ENCODE measurements at regions not wholly inside any gene's neighbourhood (a gene's known extent, or its start where the extent isn't known, plus 50 kb on each side); places are given as distances from the start of the nearest gene placed in this dataset.

GRCh38 chr6:154894902-154895301 lies 100.2 kb upstream of the TIAM2 start:
- DNase-seq (no peak), FAIRE-seq (no peak)
- Histone ChIP-seq H3K27me3 (ENCODE audit: control insufficient read depth in 3 of 3, insufficient read depth in 3 of 3, low read length in 3 of 3) (no peaks in the 10 kb centered on the region), H3K4me3 (ENCODE audit: low read depth in 1 of 3, low read length in 3 of 3) (no peak overlapping the region), H3K9me3 (ENCODE audit: control insufficient read depth in 2 of 2, insufficient read depth in 1 of 2, low read depth in 1 of 2, low read length in 1 of 2) (no peaks in the 10 kb centered on the region), H3K36me3 (ENCODE audit: control insufficient read depth in 3 of 3, insufficient read depth in 2 of 3, low read depth in 1 of 3, low read length in 3 of 3) (peaks cover 0 to 4% (median 0%) of the 10 kb centered on the region in 3 donors), H3K27ac (ENCODE audit: low read depth in 1 of 3, low read length in 2 of 3) (no peak overlapping the region), H3K4me1 (ENCODE audit: control insufficient read depth in 3 of 3, insufficient read depth in 2 of 3, low read depth in 1 of 3, low read length in 2 of 3) (peaks cover 0 to 20% (median 5%) of the 10 kb centered on the region in 3 donors)
- WGBS, 3 donors, result 76 to 88% (median 86%) methylated on average over 4 of the region's 4 CpGs

- Histone ChIP-seq H3K27ac (ENCODE audit: low read depth in 1 of 3, low read length in 2 of 3) (no peak overlapping the region), H3K36me3 (ENCODE audit: control insufficient read depth in 3 of 3, insufficient read depth in 2 of 3, low read depth in 1 of 3, low read length in 3 of 3) (peaks cover 0 to 6% (median 0%) of the 10 kb centered on the region in 3 donors), H3K27me3 (ENCODE audit: control insufficient read depth in 3 of 3, insufficient read depth in 3 of 3, low read length in 3 of 3) (no peaks in the 10 kb centered on the region), H3K4me3 (ENCODE audit: low read depth in 1 of 3, low read length in 3 of 3) (no peak overlapping the region), H3K9me3 (ENCODE audit: control insufficient read depth in 2 of 2, insufficient read depth in 1 of 2, low read depth in 1 of 2, low read length in 1 of 2) (no peaks in the 10 kb centered on the region), H3K4me1 (ENCODE audit: control insufficient read depth in 3 of 3, insufficient read depth in 2 of 3, low read depth in 1 of 3, low read length in 2 of 3) (peaks cover 0 to 28% (median 5%) of the 10 kb centered on the region in 3 donors)
- WGBS, 3 donors, result 87 to 95% (median 87%) methylated on average over 6 of the region's 6 CpGs
- FAIRE-seq (no peak), DNase-seq (no peak)
Observed at GRCh38 chr6:154895841-154896240, 99.3 kb upstream of the TIAM2 start.

GRCh38 chr6:154898821-154899220 lies 96.3 kb upstream of the TIAM2 start:
- H3K27ac ChIP-seq (ENCODE audit: low read depth in 1 of 3, low read length in 2 of 3), result no peak overlapping the region
- no peak for FAIRE-seq
- no peaks in the 10 kb centered on the region for H3K27me3 ChIP-seq (ENCODE audit: control insufficient read depth in 3 of 3, insufficient read depth in 3 of 3, low read length in 3 of 3)
- H3K9me3 ChIP-seq (ENCODE audit: control insufficient read depth in 2 of 2, insufficient read depth in 1 of 2, low read depth in 1 of 2, low read length in 1 of 2), result no peaks in the 10 kb centered on the region
- WGBS, 3 donors, result 95 to 98% (median 97%) methylated on average over 4 of the region's 4 CpGs
- DNase-seq, result no peak
- H3K4me1 ChIP-seq (ENCODE audit: control insufficient read depth in 3 of 3, insufficient read depth in 2 of 3, low read depth in 1 of 3, low read length in 2 of 3), result peaks cover 0 to 11% (median 0%) of the 10 kb centered on the region in 3 donors
- no peak overlapping the region for H3K4me3 ChIP-seq (ENCODE audit: low read depth in 1 of 3, low read length in 3 of 3)
- H3K36me3 ChIP-seq (ENCODE audit: control insufficient read depth in 3 of 3, insufficient read depth in 2 of 3, low read depth in 1 of 3, low read length in 3 of 3), result peaks cover 0 to 13% (median 0%) of the 10 kb centered on the region in 3 donors

GRCh38 chr6:154899824-154900463 lies 95.2 kb upstream of the TIAM2 start:
- H3K9me3 ChIP-seq (ENCODE audit: control insufficient read depth in 2 of 2, insufficient read depth in 1 of 2, low read depth in 1 of 2, low read length in 1 of 2), result no peaks in the 10 kb centered on the region
- H3K27ac ChIP-seq (ENCODE audit: low read depth in 1 of 3, low read length in 2 of 3), result peak overlapping the region in 1 of 3 donors; percentile 37
- DNase-seq, result peak in 1 of 2 donors; percentile 56

GRCh38 chr6:154901876-154902552 lies 93.1 kb upstream of the TIAM2 start:
- FAIRE-seq (no peak), DNase-seq (no peak)
- Histone ChIP-seq H3K4me3 (ENCODE audit: low read depth in 1 of 3, low read length in 3 of 3) (no peak overlapping the region), H3K9me3 (ENCODE audit: control insufficient read depth in 2 of 2, insufficient read depth in 1 of 2, low read depth in 1 of 2, low read length in 1 of 2) (no peaks in the 10 kb centered on the region), H3K27me3 (ENCODE audit: control insufficient read depth in 3 of 3, insufficient read depth in 3 of 3, low read length in 3 of 3) (no peaks in the 10 kb centered on the region), H3K4me1 (ENCODE audit: control insufficient read depth in 3 of 3, insufficient read depth in 2 of 3, low read depth in 1 of 3, low read length in 2 of 3) (peaks cover 0 to 11% (median 0%) of the 10 kb centered on the region in 3 donors), H3K36me3 (ENCODE audit: control insufficient read depth in 3 of 3, insufficient read depth in 2 of 3, low read depth in 1 of 3, low read length in 3 of 3) (peaks cover 0 to 11% (median 0%) of the 10 kb centered on the region in 3 donors), H3K27ac (ENCODE audit: low read depth in 1 of 3, low read length in 2 of 3) (no peak overlapping the region)
- WGBS, 3 donors, result 52 to 73% (median 72%) methylated on average over 9 of the region's 9 CpGs

More at GRCh38 chr6:154899824-154900463, 95.2 kb upstream of the TIAM2 start:
- Histone ChIP-seq H3K4me3 (ENCODE audit: low read depth in 1 of 3, low read length in 3 of 3) (no peak overlapping the region), H3K27me3 (ENCODE audit: control insufficient read depth in 3 of 3, insufficient read depth in 3 of 3, low read length in 3 of 3) (no peaks in the 10 kb centered on the region), H3K4me1 (ENCODE audit: control insufficient read depth in 3 of 3, insufficient read depth in 2 of 3, low read depth in 1 of 3, low read length in 2 of 3) (peaks cover 0 to 11% (median 0%) of the 10 kb centered on the region in 3 donors), H3K36me3 (ENCODE audit: control insufficient read depth in 3 of 3, insufficient read depth in 2 of 3, low read depth in 1 of 3, low read length in 3 of 3) (peaks cover 0 to 13% (median 0%) of the 10 kb centered on the region in 3 donors)
- 81 to 88% (median 84%) methylated on average over 10 of the region's 10 CpGs for WGBS, 3 donors
- no peak for FAIRE-seq

GRCh38 chr6:154907291-154907690 lies 87.8 kb upstream of the TIAM2 start:
- no peak for DNase-seq
- no peak for FAIRE-seq
- H3K4me3 ChIP-seq (ENCODE audit: low read depth in 1 of 3, low read length in 3 of 3), result no peak overlapping the region
- no peak overlapping the region for H3K27ac ChIP-seq (ENCODE audit: low read depth in 1 of 3, low read length in 2 of 3)
- H3K27me3 ChIP-seq (ENCODE audit: control insufficient read depth in 3 of 3, insufficient read depth in 3 of 3, low read length in 3 of 3), result no peaks in the 10 kb centered on the region
- WGBS, 3 donors, result 55 to 64% (median 59%) methylated on average over 3 of the region's 3 CpGs
- peaks cover 2 to 11% (median 3%) of the 10 kb centered on the region in 3 donors for H3K36me3 ChIP-seq (ENCODE audit: control insufficient read depth in 3 of 3, insufficient read depth in 2 of 3, low read depth in 1 of 3, low read length in 3 of 3)
- no peaks in the 10 kb centered on the region for H3K9me3 ChIP-seq (ENCODE audit: control insufficient read depth in 2 of 2, insufficient read depth in 1 of 2, low read depth in 1 of 2, low read length in 1 of 2)
- no peaks in the 10 kb centered on the region for H3K4me1 ChIP-seq (ENCODE audit: control insufficient read depth in 3 of 3, insufficient read depth in 2 of 3, low read depth in 1 of 3, low read length in 2 of 3)

- FAIRE-seq (no peak), DNase-seq (no peak)
- no peaks in the 10 kb centered on the region for H3K4me1 ChIP-seq (ENCODE audit: control insufficient read depth in 3 of 3, insufficient read depth in 2 of 3, low read depth in 1 of 3, low read length in 2 of 3)
- peaks cover 2 to 6% (median 3%) of the 10 kb centered on the region in 3 donors for H3K36me3 ChIP-seq (ENCODE audit: control insufficient read depth in 3 of 3, insufficient read depth in 2 of 3, low read depth in 1 of 3, low read length in 3 of 3)
- no peak overlapping the region for H3K27ac ChIP-seq (ENCODE audit: low read depth in 1 of 3, low read length in 2 of 3)
- H3K9me3 ChIP-seq (ENCODE audit: control insufficient read depth in 2 of 2, insufficient read depth in 1 of 2, low read depth in 1 of 2, low read length in 1 of 2), result no peaks in the 10 kb centered on the region
- H3K4me3 ChIP-seq (ENCODE audit: low read depth in 1 of 3, low read length in 3 of 3), result no peak overlapping the region
- H3K27me3 ChIP-seq (ENCODE audit: control insufficient read depth in 3 of 3, insufficient read depth in 3 of 3, low read length in 3 of 3), result no peaks in the 10 kb centered on the region
Observed at GRCh38 chr6:154908723-154909122, 86.4 kb upstream of the TIAM2 start.

- H3K9me3 ChIP-seq (ENCODE audit: control insufficient read depth in 2 of 2, insufficient read depth in 1 of 2, low read depth in 1 of 2, low read length in 1 of 2), result no peaks in the 10 kb centered on the region
- no peak for FAIRE-seq
- H3K4me3 ChIP-seq (ENCODE audit: low read depth in 1 of 3, low read length in 3 of 3), result no peak overlapping the region
- peaks cover 2 to 6% (median 3%) of the 10 kb centered on the region in 3 donors for H3K36me3 ChIP-seq (ENCODE audit: control insufficient read depth in 3 of 3, insufficient read depth in 2 of 3, low read depth in 1 of 3, low read length in 3 of 3)
- DNase-seq, result no peak
- 94 to 100% (median 99%) methylated on average over 1 of the region's 1 CpG for WGBS, 3 donors
- H3K27ac ChIP-seq (ENCODE audit: low read depth in 1 of 3, low read length in 2 of 3), result no peak overlapping the region
- H3K27me3 ChIP-seq (ENCODE audit: control insufficient read depth in 3 of 3, insufficient read depth in 3 of 3, low read length in 3 of 3), result no peaks in the 10 kb centered on the region
- H3K4me1 ChIP-seq (ENCODE audit: control insufficient read depth in 3 of 3, insufficient read depth in 2 of 3, low read depth in 1 of 3, low read length in 2 of 3), result no peaks in the 10 kb centered on the region
Observed at GRCh38 chr6:154909311-154909710, 85.8 kb upstream of the TIAM2 start.

Measured in small intestine (tissue), 7 donors.